ENCODE measurements at regions not wholly inside any gene's neighbourhood (a gene's known extent, or its start where the extent isn't known, plus 50 kb on each side); places are given as distances from the start of the nearest gene placed in this dataset.

DNA sequence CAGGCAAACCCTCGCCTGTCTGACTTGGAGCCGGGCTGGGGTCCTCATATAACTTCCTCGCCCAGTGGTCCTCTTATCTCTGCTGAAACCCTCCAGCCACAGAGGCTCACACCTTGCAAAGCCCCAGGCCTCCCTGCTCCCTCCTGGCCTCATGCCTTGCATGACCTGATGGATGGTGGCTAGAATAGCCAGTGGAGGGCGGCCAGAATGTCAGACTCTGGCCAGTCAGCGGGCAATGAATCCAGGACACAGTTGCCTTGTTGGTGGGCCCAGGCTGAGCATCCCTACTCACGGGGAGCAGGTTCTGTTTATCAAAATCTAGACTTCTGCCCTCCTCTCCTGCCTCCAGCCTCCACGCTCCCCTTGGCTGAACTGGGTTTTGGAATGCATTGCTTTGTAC is 69.1 kb upstream of the WNT11 start:
- no peak for TF ChIP-seq EZH2 (IDR thresholded peaks at IDR 0.05; ENCODE audit: low read length)
- TF ChIP-seq, protein P1, sequence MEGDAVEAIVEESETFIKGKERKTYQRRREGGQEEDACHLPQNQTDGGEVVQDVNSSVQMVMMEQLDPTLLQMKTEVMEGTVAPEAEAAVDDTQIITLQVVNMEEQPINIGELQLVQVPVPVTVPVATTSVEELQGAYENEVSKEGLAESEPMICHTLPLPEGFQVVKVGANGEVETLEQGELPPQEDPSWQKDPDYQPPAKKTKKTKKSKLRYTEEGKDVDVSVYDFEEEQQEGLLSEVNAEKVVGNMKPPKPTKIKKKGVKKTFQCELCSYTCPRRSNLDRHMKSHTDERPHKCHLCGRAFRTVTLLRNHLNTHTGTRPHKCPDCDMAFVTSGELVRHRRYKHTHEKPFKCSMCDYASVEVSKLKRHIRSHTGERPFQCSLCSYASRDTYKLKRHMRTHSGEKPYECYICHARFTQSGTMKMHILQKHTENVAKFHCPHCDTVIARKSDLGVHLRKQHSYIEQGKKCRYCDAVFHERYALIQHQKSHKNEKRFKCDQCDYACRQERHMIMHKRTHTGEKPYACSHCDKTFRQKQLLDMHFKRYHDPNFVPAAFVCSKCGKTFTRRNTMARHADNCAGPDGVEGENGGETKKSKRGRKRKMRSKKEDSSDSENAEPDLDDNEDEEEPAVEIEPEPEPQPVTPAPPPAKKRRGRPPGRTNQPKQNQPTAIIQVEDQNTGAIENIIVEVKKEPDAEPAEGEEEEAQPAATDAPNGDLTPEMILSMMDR (optimal IDR thresholded peaks at IDR 0.05 in 1 of 3, IDR thresholded peaks at IDR 0.05 in 1 of 3, conservative IDR thresholded peaks at IDR 0.05 in 1 of 3; ENCODE audit: extremely low read depth in 1 of 3, insufficient read depth in 2 of 3, low read length in 3 of 3), result no peak
